ENCODE measurements at regions not wholly inside any gene's neighbourhood (a gene's known extent, or its start where the extent isn't known, plus 50 kb on each side); places are given as distances from the start of the nearest gene placed in this dataset.
"Not testable (repeated sequence)": the region's sequence is repeated elsewhere in the genome, so short reads cannot be mapped to it uniquely, and the experiment has no call there.

- DNase-seq: no peak
Measured at GRCh38 chrX:28408017-28408723, 179.1 kb upstream of the IL1RAPL1 start.

DNA sequence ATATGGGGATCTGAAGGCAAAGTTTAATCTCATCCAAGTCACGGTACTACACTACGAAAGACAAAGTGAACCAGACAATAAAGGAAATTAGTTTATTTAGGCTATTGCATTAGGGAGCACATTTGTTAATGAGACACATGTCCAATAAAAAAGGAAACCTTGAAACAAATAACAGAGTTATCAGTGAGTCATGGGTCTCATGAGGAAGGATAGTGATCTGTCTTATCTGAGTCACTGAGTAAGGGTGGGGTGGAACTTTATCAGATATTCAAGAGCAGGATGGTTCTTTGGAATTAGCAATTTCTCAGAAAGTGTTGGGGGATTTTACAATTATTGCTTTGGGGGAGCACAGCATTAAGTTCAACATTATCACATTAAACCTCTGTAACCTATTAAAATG lies 188.9 kb upstream of the IL1RAPL1 start:
- DNase-seq: no peak

DNA sequence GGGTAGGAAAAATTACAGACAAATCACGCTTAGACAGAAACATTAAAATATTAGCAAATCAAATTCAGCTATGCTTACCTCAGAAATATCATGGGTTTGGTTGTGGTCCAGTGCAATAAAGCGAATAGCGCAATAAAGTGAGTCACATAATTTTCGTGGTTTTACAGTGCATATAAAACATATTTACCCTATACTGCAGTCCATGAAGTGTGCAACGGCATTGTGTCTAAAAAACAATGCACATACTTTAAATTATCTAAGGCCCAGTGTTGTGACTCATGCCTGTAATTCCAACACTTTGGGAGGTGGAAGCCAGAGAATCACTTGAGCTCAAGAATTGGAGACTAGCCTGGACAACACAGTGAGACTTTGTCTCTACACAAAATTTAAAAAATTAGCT lies 195.7 kb upstream of the IL1RAPL1 start:
- no peak for DNase-seq

DNA sequence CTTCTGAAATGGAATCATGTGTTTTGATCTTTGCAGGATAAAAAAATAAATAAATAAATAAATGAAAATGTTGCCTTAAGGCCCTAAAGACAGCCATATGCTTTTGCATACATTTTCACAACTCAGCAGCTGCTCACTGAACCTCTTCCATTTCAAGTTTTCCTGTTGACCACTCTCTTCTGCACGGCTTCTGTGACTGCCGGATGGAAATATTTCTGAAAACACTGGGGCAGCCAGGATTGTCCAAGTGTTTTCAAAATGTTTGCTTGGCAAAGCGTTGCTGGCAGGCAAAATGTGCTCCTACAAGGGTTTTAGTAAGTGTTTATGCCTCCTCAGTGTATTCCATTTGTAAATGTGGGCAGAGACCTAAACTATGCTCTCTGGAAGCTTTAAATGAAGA lies 208.1 kb upstream of the IL1RAPL1 start:
- DNase-seq: no peak

GRCh38 chrX:28367649-28368048 lies 219.6 kb upstream of the IL1RAPL1 start:
- not testable (repeated sequence) for DNase-seq

DNA sequence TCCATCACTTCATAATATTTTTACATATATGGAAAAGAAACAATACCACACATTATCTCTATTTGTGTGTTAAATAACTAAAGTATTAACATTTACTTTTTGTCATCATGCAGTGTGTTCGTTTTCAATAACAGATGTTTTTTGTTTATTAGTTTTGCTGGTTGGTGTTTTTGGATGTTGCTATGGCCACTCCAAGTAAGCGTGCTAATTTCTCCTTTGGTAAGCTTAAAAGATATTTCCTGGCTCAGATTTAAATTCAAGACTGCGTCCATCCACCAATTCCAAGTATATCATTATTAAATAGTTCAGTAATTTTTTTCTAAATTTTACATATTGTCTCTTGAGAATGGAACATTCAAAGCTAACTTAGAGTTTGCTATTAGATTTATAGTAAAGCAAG lies 235.4 kb upstream of the IL1RAPL1 start:
- no peak for DNase-seq

DNA sequence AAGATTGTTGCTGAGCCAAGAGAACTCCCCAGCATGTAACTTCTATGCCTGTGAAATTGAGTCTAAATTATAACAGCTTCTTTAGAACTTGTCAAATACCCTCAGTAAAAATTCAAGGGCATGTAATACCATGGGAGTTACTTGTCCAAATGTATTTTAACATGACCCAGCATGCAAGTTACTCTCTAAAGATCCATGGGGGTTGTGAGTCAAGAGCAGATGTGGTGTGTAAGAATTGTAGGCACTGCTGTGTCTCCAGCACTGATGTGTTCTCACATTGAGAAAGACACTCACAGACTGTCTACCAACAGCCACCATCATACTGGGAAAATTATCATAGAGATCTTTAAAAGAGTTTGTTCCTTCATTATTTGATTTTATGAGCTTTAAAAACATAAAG lies 237.4 kb upstream of the IL1RAPL1 start:
- DNase-seq: no peak

DNA sequence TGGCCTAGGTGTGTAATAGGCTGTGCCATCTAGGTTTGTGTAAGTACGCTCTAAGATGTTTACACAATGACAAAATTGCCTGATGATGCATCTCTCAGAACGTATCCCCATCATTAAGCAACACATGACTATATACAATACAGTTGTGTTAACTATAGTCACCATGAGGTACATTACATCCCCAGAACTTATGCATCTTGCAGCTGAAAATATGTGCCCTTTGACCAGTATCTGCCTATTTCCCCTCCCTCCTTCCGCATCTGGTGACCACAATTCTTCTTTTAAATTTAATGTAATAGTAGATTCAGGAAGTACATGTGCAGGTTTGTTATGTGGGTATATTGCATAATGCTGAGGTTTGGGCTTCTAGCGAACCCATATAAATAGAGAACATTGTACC lies 239.8 kb upstream of the IL1RAPL1 start:
- no peak for DNase-seq

DNA sequence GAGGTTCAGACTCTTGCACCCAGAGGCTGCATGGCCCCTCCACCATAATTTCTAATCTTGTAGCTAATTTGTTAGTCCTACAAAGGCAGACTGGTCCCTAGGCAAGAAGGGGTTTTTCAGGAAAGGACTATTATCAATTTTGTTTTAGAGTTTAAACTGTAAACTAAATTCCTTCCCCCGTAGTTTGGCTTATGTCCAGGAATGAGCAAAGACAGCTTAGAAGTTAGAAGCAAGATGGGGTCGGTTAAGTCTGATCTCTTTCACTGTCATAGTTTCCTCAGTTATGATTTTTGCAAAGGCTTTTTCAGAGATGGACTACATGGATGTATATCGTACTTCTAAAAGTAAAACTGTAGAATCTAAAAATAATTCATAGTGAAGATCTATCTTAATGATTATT lies 258.1 kb upstream of the IL1RAPL1 start:
- no peak for DNase-seq

DNA sequence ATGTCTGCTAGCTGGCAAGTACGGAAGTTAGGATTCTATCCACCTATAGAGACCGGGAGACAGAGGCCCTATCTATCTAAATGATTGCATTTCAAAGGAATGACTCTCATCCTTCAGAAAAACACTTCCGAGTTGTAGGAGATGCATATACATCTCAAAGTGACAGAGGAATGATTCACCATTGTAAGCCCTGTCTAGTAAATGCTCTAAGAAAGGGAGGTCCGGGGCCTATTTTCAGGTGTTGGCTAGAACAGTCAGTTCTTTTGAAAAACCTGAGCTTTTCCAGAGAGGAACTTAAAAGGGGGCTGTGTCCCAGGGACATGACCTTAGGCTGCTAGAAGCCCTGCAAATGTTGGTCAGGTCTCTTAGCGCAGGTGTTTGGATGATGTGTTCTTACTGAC lies 262.9 kb upstream of the IL1RAPL1 start:
- no peak for DNase-seq

DNA sequence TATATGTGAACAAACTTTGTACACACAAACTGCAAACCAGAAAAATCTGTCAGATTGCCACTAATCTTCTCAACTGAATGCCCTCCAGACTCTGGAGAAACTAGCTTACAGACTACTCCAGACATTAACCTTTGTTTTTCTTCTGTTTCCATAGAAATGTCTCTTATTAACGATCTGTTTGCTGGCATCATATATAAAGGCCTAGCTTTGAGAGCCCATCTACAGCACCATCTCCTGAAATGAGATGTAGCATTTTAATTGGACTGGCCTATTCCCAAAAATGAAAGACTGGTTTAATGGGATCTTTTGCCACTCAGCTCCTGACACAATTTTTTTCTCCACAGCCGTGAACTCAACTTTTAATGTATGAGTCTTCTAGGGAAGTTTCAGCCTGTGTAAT lies 266.0 kb upstream of the IL1RAPL1 start:
- DNase-seq: no peak

DNA sequence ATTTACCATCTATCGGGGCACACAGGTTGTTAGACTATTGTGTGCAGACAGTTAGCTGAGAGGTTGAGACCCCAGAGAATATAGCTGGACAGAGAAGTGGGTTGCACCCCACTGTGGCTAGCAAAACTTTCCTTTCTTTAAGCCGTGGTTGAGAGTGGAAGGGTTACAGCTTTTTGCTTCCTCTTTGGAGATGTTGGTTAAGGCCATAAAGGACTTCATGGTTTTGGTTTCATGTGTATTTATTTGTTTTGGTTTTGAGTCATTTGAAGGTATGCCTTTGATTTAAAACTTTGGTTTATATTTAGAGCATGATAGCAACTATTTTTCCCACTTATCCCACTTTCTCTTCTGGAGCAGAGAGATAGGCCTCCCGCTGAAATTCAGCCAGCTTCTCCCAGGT lies 274.3 kb upstream of the IL1RAPL1 start:
- DNase-seq: no peak

DNA sequence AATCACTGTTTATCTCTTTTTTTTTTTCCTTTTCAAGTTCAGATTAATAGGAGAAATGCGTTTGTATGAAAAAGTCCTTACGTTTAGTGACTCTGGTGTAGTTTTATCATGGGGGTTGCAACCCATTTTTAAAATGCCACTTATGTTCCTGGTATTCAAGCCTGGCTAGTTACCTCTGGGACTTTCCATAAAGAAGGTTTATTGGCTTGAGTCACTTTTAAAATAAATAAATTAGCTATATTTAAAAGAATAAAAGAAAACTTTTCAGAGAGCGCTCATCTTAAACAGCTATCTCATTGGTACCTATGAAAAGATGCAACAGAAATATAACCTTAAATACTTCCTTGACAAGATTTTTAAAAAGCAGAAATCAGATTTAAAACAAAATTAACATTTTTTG lies 275.0 kb upstream of the IL1RAPL1 start:
- no peak for DNase-seq

DNA sequence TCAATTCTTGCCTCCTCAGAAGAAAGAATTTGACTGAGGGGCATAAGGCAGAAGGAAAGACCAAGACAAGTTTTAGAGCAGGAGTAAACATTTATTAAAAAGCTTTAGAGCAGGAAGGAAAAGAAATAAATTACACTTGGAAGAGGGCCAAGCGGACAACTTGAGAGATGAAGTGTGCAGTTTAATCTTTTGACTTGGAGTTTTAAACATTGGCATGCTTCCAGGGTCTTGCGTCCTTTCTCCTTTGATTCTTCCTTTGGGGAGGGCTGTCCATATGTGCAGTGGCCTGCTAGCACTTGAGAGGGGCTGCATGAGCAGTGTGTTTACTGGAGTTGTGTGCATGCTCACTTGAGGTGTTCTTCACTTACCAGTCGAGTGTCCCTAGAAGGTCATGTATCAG lies 275.8 kb upstream of the IL1RAPL1 start:
- DNase-seq: peak; percentile 1 to 20

GRCh38 chrX:28303486-28303885 lies 283.8 kb upstream of the IL1RAPL1 start:
- DNase-seq: no peak

DNA sequence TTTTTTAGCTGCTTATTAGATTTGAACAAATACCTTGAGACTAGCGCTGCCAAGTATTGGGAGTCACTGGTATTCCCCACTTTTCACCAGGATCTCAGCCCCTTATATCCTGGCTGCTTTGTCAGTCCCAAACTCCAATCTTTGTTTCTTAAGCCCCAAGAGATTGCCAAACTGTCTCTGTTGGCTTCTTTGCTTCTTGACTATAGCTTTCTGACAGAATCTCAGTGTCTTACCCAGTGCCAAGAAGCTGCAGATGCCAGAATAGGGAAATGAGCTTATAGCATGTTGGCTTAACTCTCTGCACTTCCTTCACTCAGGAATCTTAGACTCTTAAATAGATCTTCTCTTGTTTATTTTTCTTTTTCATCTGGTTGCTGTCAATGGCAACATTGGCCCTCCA lies 297.5 kb upstream of the DCAF8L1 start:
- DNase-seq: no peak

DNA sequence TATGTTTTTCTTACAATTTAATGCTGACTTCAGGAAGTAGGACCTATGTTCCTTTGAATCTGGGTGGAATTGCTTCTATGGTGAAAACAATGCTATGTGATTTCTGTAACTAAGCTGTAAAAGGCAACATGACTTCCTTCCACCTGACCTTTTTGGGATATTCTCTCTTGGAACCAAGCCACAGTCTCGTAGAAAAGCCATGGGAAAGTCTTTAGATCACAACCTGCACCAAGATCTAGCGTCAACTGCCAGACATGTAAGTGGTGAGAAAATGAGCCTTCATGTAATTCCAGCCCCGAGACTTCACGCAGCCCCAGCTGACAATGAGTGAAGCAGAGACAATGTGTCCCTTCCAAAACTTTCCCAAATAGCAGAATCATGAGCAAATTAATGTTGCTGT lies 297.0 kb upstream of the DCAF8L1 start:
- no peak for DNase-seq

DNA sequence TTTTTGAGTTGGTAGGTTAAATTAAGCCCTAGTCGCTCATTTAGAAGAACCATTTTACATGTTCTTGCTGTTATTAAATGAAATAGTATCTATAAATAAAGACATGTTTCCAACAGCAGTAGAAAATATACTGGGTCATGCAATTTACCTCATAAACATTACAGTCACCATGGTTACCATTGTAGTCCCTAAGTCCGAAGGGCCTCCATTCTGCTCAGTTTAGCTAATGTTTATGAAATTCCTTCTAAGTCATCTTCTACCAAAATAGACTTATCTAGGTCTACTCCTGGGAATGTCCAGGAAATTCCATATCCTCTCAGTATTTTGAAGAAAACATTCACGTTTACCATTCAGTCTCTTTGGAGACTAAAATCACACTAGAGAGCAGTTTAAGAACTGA lies 292.5 kb upstream of the DCAF8L1 start:
- no peak for DNase-seq

- no peak for DNase-seq
Measured at GRCh38 chrX:28246675-28247074, 265.4 kb upstream of the DCAF8L1 start.

DNA sequence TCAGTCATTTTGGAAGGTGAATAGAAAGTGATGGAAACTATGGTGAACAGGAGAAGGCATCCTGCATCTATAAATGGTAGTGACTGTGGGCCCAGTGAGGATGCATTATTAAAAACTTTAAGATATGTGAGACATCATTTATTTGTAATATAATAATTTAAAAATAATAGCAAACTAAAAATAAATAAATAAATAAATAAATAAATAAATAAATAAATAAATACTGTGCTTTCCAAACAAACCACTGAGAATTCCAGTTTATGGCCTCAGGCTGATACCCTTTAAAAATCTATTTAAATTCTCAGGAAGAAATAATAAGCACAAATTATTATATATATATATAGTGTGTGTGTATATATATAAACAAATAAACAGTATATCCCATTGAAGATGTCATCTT lies 248.0 kb upstream of the DCAF8L1 start:
- DNase-seq: no peak

DNA sequence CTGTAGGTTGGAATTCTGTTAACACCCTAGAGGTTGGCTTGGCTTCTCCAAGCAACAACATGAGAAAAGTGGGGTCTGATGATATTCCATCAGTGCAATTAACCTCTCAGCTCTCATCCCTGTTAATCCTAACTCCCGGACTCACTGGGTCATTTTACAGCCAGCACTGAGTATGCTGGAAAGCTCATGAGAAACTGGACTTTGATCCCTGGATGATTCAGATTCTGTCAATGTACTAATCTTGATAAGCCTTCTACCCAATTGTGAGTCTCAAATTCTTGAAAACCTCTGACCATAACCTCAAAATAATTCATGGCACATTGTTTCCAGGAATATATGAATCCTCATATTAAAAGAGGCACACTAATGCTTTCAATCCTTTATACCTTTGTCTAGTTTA lies 244.3 kb upstream of the DCAF8L1 start:
- no peak for DNase-seq

DNA sequence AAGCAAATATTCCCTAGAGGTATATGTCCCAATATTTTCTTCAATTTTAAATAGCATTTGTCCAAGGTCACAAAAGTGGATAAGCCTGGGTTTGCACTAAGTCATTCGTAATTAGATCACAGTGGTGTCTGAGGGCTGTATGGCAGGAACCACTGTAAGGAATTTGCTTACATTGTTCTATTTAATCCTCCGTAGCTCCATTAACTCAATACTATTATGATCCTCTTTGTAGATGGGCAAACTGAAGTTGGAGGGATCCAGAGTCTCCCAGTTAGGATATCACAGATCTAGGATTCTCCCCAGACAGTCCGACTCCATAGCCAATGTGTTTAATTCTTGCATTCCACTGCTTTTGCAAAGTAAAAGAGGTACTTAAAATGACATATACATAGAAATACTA lies 242.7 kb upstream of the DCAF8L1 start:
- DNase-seq: no peak

DNA sequence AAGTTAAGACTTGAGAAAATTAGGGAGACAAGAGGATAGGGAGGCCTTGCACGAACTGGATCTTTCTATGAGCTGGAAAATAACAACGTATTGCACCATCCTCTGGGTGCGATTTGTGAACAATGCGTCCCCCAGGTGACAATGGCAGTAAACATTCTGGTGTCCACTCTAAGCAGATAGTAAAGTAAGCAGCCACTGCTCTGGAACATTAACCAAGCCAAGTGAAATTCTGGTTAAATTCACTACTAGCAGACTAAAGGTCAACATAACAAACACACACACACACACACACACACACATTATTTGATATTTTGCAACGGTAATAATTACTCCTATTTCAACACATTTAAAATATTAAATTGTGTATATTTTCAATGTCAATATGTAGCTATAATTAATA lies 242.2 kb upstream of the DCAF8L1 start:
- no peak for DNase-seq

DNA sequence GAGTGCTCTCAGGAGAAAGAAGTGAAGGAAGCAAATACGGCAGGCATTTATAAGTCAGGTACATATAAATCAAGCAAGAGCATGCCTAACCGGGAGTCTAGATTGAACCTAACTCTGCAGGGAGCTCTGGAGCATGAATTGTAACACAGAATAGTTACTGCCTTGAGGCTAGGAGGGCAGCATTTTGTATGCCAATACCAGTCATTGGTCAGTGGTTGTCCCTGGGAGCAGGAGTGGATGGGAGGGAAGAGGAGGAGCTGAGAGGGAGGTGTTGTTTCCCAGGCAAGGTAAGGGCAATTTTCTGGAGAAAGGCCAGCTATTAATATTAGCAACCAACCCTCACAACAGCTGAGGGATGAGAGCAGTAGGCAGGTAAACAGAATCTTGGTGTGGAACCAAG lies 224.7 kb upstream of the DCAF8L1 start:
- DNase-seq: no peak

- DNase-seq: no peak
Measured at GRCh38 chrX:28205126-28205525, 223.9 kb upstream of the DCAF8L1 start.

DNA sequence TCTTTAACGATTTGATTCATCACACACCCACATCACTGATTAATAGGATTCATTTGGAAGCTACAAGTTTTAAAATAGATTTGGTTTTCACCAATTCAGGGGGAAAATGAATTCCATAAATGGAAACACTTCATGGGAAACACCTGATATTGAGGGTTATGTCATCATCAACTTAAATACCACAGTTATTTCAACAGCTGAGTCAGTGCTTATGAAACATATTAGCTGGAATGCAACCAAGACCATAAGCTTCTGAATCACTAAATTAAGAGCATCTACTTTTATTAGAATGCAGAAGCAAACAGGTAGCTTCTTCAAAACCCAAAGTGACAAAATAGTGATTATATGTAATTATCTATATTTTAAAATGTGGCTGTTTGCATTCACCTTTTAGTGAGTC lies 207.8 kb upstream of the DCAF8L1 start:
- DNase-seq: no peak

Measured in NCI-H187 (cell line).